GM12892 (cell line): ENCODE measurements at regions not wholly inside any gene's neighbourhood (a gene's known extent, or its start where the extent isn't known, plus 50 kb on each side); places are given as distances from the start of the nearest gene placed in this dataset.
"Not testable (repeated sequence)": the region's sequence is repeated elsewhere in the genome, so short reads cannot be mapped to it uniquely, and the experiment has no call there.

Experiments
- POLR2A ChIP-seq: IDR thresholded peaks from 2 replicates; pipeline ENCODE4 v1.6.1; 2011; ENCODE audit warnings: low read depth, low read length, control low read depth
- POLR2AphosphoS5 ChIP-seq: IDR thresholded peaks from 2 replicates; pipeline ENCODE4 v1.6.1; 2011; ENCODE audit warnings: low read depth, low read length, control low read depth
- TAF1 ChIP-seq: IDR thresholded peaks from 2 replicates; pipeline ENCODE4 v1.6.1; 2011; ENCODE audit warnings: low read depth, mild to moderate bottlenecking, control low read depth, low read length, borderline replicate concordance

DNA sequence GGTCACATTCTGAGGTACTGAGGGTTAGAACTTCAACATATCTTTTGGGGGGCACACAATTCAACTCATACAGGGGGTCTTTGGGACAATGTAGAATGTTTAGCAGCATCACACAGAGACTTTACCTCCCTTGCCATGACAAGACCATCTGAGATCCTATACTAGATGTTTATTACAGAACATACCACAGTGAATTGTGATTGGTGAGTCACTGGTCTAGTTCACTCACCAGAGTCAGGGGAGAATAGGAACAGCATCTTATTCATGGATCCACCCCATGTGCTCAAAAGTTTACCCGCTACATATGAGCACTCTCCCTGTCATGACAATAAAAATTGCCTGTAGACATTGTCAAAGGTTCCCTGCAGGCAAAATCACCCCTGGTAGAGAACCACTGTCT lies 171.1 kb downstream of the HHIPL2 start:
- not testable (repeated sequence) for TF ChIP-seq POLR2A, POLR2AphosphoS5, TAF1
